GM18909 (cell line): ENCODE measurements at regions not wholly inside any gene's neighbourhood (a gene's known extent, or its start where the extent isn't known, plus 50 kb on each side); places are given as distances from the start of the nearest gene placed in this dataset.
"Not testable (repeated sequence)": the region's sequence is repeated elsewhere in the genome, so short reads cannot be mapped to it uniquely, and the experiment has no call there.

Experiments used
- ATAC-seq: cut with Tn5 transposase; IDR thresholded peaks from one replicate; pipeline ENCODE4 v1.9.1; 2021; ENCODE audit warnings: mild to moderate bottlenecking; ENCODE audit not compliant: unreplicated experiment, poor library complexity

DNA sequence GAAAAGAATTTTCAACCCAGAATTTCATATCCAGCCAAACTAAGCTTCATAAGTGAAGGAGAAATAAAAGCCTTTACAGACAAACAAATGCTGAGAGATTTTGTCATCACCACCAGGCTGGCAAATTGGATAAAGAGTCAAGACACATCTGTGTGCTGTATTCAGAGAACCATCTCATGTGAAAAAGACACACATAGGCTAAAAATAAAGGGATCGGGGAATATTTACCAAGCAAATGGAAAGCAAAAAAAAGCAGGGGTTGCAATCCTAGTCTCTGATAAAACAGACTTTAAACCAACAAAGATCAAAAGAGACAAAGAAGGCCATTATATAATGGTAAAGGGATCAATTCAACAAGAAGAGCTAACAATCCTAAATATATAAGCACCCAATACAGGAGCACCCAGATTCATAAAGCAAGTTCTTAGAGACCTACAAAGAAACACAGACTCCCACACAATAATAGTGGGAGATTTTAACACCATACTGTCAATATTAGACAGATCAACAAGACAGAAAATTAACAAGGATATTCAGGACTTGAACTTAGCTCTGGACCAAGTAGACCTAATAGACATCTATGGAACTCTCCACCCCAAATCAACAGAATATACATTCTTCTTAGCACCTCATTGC lies 55.9 kb upstream of the ACSM6 start:
- not testable (repeated sequence) for ATAC-seq

DNA sequence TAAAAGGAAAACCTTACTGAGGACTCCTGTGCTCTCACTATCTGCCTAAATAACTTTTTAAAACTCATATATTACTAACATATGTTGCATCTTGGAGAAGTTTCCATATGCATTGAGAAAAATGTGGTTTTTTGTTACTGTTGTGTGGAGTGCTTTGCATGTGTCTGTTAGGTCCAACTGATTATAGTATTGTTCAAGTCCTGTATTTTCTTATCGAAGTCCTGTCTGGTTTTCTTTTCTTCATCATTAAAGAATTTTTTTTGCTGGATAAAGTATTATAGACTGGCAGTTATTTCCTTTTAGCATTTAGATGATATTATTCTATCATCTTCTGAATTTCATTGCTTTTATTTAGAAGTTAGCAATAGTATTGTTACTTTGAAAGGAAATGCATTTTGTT lies 59.5 kb upstream of the ACSM6 start:
- ATAC-seq = no peak

DNA sequence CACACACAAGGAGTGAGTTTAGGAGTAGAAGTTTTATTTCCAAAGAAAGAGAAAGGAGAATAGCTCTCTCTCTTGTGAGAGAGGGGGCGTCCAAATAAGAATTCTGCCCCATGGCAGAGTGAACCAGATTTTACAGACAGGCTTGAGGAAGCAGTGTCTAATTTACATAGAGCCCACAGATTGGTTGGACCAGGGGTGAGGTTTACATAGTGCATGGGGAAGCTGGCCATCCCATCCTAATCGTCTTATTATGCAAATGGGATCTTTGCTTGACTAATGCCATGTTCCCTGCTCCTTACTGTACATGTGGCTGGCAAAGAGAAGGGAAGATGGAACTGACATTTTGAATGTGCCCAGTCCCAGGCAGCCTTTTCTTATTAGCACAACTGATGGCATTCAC lies 60.0 kb upstream of the ACSM6 start:
- ATAC-seq = no peak

DNA sequence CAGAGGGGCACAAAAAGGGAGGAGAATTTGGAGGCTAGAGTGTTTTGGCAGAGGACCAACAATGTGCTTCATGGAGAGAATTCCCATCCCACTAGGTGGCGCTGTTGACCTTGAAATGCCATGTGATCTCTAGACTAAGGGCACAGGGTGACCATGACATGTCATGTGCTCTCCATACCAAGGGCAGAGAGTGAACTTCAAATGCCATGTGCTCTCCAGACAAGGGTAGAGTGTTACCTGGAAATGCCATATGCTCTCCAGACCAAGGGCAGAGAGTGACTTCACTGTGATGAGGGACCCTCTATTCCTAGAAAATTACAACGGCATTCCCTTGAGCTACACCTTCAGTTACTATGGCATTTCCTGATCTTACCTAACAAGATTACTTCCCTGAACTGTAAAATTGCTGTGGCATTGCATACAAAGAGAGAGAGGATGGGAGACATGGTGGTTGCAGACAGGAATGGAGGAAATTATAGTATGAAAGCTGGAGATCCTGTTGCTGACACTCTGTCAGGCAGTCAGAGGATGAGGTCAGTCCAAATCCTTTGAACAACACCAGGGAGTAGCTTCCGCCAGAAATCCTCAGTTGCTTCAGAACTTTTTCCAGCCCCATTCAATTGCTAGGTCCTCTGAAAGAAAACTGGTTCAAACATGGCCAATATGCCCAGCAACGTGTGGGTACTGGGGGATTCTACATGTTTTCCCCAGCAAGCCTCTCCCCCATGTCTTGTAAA lies 60.9 kb upstream of the ACSM6 start:
- peak; percentile 93 for ATAC-seq

DNA sequence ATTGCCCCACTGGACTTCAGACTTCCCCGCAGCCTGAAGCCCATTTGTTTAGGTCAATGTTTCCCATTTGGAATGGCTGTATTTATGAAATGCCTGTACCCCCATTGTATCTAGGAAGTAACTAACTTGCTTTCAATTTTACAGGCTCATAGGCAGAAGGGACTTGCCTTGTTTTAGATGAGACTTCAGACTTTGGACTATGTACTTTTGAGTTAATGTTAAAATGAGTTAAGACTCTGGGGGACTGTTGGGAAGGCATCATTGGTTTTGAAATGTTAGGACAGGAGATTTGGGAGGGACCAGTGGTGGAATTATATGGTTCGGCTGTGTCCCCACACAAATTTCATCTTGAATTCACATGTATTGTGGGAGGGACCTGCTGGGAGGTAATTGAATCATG lies 61.1 kb upstream of the CYP2C8 start:
- not testable (repeated sequence) for ATAC-seq

DNA sequence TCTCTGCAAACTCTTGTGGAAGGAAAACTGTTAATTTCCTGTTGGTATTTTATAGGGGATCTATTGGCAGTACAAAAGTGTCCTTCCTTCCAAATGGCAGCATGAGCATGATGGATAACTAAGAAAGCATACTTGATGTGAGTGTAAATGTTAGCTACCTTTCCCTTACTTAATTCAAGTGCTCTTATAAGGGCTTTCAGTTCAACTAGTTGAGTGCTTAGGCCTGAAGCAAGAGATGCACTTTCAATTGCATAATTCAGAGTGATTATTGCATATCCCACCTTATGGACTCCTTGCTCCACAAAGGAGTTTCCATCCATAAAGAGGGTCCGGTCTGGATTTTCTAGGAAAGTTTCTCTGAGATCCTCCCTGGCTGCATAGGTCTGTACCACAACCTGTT lies 56.3 kb upstream of the CYP2C8 start:
- ATAC-seq = no peak

DNA sequence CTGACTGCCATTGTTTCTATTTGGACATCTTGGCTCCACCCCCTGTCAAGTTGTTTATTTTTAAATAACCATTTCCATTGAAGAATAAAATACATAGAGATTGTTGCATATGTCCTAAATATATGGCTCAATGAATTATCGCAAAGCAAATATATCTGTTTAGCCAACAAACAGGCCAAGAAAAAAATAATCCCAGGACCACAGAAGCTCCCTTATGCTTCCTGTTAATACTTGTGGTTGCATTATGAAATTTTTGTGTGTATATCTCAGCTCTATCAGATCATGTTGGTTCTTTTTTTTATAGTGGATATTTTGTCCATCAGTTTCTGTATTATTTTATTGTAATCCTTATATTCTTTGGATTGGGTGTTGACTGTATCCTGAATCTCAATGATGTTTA lies 53.4 kb upstream of the CYP2C8 start:
- no peak for ATAC-seq

DNA sequence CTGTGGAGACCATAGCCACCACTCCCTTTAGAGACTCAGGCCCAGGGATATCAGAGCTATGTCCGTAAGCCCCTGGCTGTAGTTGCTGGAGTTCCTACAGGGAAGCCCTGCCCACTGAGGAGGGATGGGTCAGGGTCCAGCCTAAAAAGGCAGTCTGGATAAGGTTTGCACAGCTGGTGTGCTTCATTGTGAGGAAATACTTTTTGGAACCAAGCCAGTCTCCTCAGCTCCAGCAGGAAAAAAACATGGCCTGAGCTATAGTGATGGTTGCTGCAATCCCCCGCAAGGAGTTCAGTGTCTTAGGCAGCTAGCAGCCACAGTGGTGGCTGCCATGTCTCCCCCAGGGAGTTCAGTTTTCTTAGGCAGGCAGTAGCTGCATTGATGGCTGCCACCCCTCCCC lies 52.6 kb upstream of the CYP2C8 start:
- ATAC-seq = no peak
